PC-9 (cell line): ENCODE measurements at regions not wholly inside any gene's neighbourhood (a gene's known extent, or its start where the extent isn't known, plus 50 kb on each side); places are given as distances from the start of the nearest gene placed in this dataset.

Source experiments
- CTCF ChIP-seq: fragments of 200-600 bp; sonication (generic); conservative IDR thresholded peaks from 2 replicates; pipeline ENCODE4 v1.6.1; 2017; ENCODE audit warnings: mixed run types, antibody characterized with exemption, mild to moderate bottlenecking, moderate library complexity
- EZH2 ChIP-seq: fragments of 200-600 bp; sonication (generic); IDR thresholded peaks from 2 replicates; pipeline ENCODE4 v1.8.0; 2017; ENCODE audit warnings: antibody characterized with exemption, low read depth

DNA sequence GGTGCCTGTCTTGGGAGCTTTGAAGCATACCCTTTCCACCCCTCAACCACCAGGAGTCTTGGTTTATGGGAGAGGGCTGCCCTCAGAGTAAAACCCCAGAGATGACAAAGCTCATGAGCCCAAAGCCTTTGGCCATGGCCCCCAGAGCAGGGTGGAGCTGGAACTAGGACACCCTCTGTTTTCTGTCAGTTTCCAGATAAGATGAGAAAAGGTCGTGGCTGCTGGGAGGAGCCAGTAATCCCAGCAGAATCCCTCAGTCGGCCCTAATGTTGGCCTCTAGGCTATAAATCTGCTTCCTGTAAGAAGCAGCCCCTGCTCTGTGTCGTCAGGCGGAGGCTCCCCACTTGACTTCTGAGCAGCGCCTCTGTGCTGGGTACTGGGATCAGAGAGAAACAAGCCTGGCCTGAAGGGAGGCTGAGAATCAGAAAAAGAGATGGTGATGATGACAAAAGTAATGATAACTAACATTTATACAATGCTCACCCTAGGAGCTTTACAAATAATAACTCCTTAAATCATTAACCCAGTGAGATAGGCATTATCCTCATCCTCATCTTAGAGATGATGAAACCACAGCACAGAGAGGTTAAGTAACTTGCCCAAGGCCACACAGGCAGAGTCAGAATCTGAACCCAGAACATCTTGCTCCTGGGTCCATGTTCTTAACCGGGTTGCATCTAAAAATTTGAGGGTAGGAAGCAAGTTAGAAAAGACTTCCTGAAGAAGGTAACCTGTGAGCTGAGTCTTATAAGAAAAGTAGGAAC, 471.4 kb downstream of the SOX6 start:
- TF ChIP-seq CTCF (no peak), EZH2 (no peak)
